Fibroblast of skin of abdomen (primary cell): ENCODE measurements at regions not wholly inside any gene's neighbourhood (a gene's known extent, or its start where the extent isn't known, plus 50 kb on each side); places are given as distances from the start of the nearest gene placed in this dataset.

Experiments
- DNase-seq: peaks from one replicate; pipeline ENCODE4 v3.0.0-alpha.2; 2013

DNA sequence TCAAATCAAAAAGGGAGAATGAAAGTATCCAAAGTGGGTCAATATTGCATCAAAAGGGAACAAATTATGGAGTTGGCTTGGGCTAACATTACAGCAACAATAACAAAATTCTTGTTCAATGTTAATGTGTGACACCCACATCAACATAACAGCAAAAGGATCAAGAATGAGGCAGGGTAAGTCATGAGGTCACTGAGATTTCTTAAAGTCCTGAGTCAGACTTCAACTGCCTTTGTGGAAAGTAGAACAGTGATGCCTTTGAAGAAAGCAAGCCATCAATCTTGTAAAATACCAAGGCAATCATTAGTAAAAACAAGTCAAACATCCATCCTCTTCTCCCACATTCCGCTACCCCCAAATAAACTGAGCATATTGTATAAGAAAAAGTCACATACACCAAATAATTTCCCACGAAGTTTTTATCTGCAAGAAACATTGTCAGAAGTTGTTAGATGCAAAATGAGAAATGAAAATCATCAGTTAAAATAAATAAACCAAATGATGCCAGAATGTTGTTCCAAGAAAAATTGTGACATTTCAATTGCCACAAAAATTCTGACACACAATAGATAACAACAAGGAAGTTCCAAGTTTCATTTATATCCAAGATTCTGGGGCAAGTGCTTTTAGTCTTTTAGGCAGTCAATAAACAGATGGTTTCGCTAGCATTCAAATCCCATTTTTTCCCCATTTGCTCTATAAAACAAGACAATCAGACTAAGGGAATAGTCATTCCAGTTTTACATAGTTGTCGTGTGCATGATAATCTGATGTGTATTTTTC lies 216.1 kb upstream of the SETBP1 start:
- peak; percentile 18 for DNase-seq

DNA sequence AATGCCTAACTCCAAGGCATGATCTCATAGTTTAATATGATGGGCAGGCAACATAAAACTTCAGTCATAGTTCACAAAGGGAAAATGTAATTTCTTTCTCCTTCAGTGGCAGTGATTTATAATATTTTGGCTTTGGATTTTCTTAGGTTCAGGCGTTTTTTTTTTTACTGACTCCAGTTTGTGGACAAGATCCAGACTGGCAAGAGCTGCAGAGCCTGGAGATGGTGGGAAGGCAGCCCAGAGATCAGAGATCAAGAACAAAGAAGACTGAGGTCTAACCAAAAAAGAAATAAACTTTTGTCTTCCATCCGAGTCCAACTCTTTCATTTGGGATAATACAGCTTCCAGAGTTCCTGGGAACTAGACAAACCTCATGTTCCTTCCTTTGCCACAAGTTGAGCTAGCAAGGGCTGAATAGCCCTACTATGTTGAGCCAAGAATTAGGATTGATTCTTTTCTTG lies 215.3 kb upstream of the SETBP1 start:
- peak; percentile 2 for DNase-seq

DNA sequence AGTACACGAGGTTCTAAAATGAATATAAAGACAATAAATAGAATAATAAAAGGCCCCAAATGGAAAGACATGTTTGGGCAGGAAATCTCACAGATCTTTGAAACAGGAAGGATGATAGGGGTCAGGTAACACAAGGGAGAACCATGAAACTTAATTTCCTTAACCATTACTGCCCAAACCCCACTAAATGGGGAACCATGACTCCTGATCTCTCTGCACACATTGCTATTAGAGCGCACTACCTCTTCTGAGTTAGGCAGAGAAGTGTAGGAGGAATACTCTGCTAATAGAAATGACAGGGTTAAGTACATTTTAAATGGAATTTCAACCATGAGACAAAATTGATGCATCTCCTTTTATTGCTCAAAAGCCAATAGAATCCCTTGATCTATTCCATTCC lies 213.7 kb upstream of the SETBP1 start:
- no peak for DNase-seq

DNA sequence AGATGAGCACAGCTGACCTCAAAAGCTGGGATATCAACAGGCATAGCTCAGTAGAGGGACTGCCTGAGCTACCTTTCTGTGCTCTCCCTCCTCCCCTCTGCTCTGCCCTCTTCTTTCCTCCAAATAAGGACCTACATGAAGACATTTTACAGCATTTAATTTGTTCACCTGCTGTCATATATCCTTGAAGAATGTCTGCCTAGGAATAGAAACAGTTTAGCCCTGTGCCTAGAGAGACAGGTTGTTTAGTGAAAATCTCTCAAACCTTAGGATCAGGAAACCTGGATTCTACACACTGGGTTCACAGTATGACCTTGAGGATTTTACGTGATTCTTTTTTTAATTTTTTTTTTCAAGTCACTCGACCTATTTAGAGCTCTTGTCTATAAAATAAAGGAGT lies 213.0 kb upstream of the SETBP1 start:
- no peak for DNase-seq

DNA sequence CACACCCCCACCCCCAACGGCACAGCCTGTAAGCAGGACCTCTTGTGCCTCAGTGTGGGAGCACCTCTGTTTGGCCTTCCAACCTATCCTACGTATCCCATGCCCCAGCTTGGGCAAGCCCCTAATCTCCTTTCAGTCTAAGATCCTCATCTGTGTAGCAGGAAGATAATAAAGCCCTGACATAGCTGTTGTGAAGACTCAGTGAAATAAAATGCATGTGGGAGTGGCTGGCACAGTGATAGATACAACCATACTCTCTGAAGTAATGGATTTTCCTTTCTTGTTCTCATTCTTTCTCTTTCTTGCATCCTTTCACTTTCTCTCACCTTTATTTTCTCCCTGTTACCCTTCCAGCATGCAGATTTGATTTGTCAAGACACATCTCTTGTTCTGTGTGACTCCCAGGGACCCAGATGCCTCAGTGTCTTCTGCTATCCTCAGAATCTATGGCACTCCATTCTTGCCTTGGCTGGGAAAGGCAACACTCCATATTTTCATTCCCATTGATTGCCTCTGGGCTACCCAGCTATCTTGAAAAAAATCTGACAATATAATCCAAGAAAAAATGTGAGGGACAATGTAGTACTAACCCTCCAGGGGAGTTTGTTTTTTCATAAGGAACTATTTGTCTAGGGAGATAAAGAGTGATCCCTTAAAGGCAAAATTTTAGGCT lies 207.2 kb upstream of the SETBP1 start:
- DNase-seq: no peak

DNA sequence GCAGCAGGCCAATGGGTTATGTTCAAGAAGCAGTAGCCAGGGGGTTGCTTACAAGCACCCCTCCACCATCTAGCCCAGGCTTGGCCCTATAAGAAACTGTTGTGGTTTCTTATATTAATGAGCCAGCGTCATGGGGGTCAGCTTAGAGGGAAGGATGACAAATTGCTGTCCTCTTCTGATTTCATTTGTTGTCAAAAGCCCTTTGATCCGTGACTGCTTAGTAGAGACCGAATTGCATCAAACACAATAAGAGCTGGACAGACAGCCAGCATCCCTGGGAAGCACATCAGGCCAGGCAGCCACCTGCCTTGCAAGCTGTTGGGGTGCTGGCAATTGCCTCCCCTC lies 206.6 kb upstream of the SETBP1 start:
- DNase-seq: no peak

DNA sequence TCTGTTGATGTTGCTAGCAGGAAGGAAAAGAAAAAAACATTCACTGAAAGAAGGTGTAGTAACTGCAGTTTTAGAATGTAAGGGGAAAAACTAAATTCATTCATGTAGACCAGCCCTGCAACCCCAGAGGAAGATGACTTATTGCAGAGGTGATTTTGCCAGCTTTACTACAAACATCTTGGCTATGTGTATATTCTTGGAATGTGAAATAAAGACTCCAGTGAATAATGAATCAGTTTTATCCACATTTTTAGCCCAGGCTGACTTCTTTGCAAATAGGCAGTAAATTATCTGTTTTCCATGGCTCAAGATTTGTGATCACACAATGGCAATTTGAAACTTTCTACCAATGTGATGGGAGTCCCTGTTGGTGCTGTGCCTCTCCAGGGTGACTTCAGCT lies 206.1 kb upstream of the SETBP1 start:
- DNase-seq: peak; percentile 28

DNA sequence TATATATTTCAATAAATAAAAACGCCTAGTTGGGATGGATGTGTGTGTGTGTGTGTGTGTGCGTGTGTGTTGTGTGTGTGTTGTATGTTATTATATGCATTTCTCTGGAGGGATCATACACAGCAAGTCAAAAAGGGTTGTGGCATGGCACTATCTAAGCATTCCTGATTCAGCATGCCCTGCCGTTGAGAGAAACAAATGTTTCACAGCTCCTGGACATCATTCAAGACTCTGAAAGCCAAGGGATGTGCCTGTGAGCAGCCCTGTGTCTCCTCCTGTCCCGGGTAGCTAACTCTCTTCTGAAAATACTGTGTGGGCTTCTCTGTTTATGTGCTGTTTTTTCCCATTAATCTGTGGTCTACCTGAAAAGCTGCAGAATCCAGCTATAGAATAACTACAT lies 197.9 kb upstream of the SETBP1 start:
- no peak for DNase-seq

DNA sequence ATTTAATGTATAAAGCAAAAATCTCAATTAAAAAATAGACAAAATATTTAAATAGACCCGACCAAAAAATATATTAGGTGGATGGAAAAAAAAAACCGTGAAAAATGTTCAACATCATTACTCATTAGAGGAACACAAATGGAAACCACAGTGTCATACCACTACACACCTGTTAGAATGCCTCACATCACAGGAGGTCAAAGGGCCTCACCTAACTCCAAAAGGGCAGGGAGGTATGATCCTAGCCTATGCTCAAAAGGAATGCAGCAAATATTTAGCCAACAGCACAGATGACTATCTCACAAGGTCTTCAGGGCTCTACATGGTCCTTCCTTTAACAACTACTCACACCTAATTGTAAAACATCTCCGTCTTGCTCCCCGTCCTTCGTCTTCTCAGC lies 185.5 kb upstream of the SETBP1 start:
- DNase-seq: no peak

DNA sequence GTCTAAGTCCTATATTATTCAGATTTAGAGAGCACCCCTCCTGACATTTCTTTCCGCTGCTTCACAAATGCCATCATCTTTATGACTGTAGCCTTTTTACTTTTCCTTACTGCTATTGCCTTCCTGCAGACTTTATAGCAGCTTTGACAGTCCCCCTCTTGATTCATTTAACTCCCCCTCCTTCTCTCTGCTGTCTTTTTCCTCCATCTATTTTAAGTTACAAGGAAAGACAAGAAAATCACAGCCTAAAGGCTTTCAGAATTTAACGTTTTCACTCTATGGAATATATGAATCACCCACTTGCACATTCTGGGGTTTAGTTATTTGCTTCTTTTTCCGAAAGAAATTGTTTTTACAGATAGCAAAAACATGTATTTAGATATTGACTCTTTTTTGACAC lies 183.4 kb upstream of the SETBP1 start:
- no peak for DNase-seq

DNA sequence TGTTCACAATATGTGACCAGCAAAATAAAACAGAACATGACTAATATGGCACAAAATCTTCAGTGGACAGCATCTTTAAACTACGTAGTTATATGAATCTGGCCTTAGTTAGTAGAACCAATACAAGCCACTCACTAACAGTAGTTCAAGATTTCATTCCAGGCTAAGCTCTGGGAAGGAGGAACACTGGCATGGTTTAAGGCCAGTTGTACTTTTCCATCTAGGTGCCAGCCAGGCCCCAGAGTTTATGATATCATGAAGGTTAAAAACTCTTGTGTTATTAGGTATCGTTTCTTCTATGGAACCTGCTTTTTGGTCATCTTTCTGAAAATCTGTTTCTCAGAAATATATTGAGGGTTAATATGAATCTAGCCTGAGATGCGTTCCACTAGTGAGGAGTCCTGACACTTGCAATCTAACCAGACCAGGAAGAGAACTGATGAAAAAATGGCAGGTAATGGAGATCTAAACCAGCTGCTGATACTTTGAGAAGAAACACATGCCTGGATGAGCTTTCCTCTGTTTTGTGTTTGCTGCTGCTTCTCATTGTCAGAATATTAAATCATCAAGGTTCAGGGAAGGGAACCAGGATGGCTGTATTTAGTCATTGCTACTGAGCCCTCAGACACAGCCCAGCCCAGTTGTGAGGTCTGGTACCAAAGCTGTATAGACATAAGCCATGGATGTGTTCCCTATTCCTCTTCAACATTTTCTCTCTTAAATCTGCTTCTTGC lies 182.8 kb upstream of the SETBP1 start:
- no peak for DNase-seq

DNA sequence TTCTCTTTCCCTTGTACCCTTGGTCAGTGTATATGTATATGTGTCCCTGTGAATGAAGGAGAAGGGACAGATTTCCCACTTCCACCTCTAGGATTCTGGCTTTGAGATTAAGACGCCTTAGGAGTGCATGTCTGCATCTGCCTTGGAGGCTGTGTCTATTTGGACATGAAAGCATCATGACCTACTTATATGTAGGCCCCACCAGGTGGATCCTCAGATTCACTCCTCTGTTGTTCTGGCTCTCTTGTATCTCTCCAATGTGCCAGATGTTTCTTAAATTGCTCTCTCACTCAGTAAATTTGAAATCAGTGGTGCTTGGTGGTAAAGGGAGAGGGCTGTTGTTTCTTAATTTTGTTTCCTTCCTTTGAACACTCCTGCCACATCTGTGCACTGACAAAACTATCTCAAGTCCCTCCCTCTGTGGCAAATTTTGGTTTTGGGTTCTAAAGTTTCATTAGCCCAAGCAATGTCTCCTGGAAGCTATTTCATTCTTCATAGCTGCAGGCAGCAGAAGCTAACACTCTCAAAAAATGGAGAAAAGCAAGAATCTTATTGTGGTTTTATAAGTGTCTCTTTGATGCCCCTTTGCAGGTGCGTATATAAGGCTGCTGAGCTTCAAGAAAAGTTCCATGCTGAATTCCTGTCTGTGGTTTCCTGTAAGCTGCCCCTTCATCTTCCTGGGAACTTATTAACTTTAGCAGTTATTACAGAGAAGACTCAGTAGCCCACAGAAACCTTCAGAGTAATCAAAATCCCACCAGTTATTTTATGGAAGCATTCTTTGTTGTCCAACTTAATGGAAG lies 179.7 kb upstream of the SETBP1 start:
- no peak for DNase-seq

DNA sequence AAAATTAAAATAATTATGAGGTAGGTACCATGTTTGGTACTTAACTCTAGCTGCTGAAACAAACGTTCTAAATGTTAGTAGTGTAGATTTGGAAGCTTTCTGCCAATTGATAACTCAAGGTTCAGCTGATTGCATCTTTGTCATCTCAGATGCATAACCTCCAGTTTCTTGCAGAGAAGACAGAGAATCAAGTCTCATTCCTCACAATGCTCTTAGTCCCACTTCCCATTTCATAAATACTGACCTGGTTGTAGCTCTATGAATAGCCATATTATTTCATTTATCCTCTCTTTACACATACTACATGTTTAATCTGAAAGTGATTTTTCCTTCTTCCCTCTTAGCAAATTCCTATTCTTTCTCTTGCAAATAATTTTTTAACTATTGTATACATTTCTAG lies 178.5 kb upstream of the SETBP1 start:
- no peak for DNase-seq

DNA sequence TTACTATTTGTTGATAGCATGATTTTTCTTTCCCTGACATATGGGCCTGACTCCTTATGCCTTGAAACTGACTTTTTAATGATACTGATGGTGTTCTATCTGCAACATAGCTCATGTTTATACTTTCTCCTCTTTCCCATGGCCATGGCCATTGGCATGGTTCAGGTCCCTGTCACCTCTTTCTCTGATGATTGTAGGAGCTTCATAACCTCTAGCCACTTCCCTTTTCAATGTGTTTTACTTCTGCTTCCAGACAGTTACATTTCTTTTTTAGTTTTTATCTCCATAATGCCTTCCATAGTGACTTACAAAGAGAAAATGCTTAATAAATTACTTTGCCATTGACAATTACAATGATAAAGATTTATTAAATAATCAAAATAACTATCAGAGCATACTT lies 177.9 kb upstream of the SETBP1 start:
- no peak for DNase-seq

DNA sequence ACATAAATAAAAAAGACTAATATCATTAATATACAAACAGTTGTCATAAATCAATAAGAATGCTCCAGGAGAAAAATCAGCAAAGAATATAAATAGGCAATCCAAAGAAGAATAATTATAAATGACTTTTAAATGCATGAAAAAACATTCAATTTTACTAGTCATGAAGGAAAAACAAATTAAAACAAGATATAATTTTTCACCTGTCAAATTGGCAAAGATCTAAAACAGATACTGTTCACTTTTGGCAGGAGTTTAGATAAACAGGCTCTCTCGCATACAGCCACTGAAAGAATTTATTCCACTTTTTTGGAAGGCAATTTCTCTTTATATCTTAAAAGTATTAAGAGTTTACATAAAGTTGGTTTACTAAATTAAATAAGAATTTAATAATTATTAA lies 176.8 kb upstream of the SETBP1 start:
- no peak for DNase-seq

DNA sequence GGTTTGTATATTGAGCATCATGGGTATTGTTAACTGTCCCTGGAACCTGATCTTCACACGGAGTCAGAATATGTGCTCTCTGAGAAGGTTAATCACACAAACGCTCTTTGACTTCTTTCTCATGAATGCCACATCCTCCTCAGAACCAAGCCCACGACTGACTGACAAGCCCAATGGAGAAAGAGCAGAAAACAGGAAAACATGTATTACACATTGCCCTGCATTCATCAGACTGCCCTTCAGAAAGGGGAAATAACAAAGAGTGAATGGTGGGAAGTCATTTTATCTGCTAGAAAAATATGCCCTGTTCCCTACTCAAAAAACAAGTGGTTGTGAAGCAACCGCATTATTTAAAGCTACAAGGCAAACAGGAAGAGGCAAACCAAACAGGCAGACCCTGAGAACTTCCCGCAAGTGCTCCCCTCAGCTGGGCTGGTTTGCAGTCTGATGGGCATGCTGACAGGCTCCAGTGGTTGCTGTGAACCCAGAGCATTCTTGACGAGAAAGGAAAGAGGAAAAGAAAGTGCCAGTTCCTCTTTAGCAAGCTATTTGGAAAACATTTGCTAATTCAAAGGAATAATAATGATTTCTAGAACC lies 172.9 kb upstream of the SETBP1 start:
- no peak for DNase-seq

DNA sequence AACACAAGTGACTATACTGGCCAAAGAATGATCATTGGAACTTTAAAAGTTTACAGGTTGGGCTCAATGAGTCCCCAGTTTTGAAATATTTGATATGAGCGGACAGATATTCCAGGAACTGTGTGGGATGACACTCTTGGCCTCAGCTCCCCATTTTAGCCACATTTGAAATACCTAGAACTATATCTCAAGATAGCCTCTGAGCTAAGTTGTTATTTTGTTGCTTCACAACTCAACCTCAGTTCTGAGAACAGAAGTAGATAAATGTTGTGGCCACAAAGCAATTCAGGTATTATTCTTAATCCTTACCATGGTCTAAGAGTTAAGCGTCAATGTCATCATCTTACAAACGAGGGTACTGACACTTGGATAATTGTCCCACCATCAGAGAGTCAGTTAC lies 172.2 kb upstream of the SETBP1 start:
- DNase-seq: no peak

DNA sequence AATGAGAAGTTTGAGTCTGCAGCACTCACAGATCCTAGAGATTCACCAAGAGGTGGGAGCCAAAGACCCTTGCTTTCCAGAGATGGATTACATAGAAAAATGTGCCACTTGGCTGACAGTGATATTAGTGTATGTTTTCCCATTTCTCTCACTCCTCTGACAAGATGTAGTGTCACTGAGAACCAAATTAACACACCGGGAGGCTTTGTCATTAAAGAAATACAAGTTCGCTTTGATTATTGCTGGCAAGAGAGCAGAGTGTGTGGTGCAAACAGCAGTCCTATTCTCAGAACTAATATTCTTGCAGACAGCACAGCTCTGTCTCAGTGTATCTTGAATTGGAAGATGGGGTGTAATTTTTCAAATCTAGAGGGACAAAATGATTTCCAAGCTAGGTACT lies 171.6 kb upstream of the SETBP1 start:
- no peak for DNase-seq

DNA sequence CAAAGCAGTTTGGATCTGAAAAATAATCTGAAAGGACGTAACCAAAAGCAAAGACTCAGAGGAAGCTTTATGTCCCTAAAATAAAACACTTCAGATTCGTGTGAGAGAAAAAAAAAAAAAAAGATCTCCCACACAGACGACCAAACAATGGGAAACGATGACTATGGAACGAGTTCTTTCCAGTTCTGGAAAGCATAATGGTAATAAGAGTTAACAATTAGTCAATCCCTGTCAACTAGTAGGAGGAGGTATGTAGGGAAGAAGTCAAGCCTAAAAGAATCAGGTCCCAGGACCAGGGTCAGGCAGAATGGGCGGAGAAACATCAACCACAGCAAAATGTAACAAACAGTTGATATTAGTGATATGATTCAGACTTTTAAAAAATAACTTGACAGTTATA lies 170.3 kb upstream of the SETBP1 start:
- no peak for DNase-seq

DNA sequence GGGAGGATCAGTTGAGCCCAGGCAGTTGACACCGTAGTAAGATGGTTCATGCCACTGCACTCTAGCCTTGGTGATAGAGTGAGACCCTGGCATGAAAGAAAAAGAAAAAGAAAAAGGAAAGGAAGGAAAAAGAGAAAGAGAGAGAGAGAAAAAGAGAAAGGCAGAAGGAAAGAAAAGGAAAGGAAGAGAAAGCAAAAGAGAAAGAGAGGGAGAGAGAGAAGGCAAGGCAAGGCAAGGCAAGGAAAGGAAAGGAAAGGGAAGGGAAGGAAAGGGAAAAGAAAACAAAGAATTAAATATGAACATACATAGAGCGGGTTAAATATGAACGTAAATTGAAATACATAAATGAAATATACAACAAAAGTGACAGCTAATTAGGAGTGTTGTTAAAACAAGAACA lies 167.5 kb upstream of the SETBP1 start:
- no peak for DNase-seq

DNA sequence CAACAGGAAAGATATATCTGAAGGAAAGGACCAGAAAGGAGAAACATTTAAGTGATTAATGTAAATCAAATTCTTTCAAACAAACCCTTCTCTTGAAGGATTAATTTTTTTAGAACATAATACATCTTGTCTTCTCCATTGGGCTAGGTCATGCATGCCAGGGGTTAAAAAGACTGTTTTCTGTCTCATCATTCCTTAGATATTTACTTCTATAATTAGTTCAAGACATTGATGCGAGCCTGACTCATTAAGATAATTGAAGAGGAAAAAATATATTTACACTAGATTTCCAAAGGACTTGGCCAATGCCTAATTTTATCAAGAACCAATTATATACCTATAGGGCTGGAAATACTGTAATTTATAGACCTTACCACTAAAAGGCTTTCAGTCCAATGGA lies 166.6 kb upstream of the SETBP1 start:
- DNase-seq: peak; percentile 48

DNA sequence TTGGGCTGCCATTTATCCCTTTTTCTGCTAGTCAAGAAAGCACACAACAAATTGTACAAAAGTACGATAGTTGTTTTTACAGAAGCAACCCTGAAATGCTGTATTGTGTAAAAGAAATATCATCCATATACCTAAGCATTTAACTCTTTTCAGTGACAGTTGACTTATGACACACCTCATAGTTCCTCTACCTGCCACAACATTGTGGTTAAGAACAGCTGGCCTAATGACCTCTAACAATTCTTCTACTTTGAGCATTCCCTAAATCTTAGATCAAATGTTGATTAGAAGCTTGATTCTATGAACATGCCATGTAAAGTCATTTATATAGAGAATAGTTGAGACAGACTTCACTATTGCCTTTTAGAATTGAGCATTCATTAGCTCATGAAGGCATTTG lies 165.9 kb upstream of the SETBP1 start:
- DNase-seq: no peak

DNA sequence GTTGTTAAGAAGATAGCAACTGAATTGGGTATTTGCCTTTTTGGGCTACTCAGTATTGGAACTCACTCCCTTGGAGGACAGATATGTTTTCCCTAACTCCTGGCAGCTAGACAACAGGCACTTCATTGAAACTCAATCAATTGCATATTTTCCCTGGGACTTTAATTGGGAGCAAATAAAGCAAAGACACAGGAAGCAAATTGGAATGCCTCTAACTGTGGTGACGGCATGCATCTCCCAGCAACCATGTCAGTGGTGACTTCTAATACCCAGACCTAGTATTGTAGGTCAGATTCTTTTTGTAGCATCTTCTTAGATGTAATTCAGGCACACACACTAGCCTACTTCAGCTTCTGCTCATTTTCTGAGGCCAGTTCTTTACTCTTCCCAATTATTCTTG lies 164.2 kb upstream of the SETBP1 start:
- DNase-seq: no peak
